SIG-M5 treated with dmso at 0.1 percent for 504 hours (cell line): ENCODE measurements at regions not wholly inside any gene's neighbourhood (a gene's known extent, or its start where the extent isn't known, plus 50 kb on each side); places are given as distances from the start of the nearest gene placed in this dataset.
"Not testable (repeated sequence)": the region's sequence is repeated elsewhere in the genome, so short reads cannot be mapped to it uniquely, and the experiment has no call there.

ENCODE experiments used
- DNase-seq: peaks from one replicate; lab custom pipeline; 2025; ENCODE audit not compliant: unreplicated experiment; lab: John Stamatoyannopoulos, UW

DNA sequence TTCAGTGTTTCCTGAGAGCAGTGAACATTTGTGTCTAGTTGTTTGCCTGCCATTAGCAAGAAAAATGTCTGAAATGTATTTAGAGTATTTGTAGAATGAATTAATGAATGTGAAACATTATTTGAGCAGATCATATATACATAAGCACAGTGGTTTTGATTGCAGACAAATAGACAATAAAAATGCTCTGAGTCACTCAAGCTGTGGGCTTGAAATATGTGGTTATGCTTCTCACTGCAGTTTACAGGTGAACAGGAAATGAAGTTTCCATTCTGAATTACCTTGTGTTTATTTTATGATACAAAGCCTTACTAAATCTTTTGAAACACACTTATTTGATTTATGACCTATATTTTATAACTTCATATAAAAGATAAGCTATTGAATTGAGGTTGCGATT is 827.7 kb downstream of the TMTC2 start:
- DNase-seq = peak; percentile 34

DNA sequence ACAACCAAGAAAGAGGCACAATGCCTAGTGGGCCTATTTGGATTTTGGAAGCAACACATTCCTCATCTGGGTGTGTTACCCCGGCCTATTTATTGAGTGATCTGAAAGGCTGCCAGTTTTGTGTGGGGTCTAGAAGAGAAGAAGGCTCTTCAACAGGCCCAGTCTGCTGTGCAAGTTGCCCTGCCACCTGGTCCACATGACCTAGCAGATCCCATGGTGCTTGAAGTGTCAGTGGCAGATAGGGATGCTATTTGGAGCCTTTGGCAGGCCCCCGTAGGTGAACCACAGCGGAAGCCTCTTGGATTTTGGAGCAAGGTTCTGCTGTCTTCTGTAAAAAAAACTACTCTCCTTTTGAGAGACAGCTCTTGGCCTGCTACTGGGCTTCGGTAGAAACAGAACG is 820.1 kb downstream of the TMTC2 start:
- DNase-seq = no peak

DNA sequence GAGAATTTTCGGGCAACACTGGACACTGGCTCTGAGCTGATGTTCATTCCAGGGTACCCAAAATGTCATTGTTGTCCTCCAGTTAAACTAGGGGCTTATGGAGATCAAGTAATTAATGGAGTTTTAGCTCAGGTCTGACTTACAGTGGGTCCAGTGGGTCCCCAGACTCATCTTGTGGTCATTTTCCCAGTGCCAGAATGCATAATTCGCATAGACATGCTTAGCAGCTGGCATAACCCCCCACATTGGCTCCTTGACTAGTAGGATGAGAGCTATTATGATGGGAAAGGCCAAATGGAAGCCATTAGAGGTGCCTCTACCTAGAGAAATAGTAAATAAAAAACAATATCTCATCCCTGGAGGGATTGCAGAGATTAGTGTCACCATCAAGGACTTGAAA is 818.9 kb downstream of the TMTC2 start:
- no peak for DNase-seq

DNA sequence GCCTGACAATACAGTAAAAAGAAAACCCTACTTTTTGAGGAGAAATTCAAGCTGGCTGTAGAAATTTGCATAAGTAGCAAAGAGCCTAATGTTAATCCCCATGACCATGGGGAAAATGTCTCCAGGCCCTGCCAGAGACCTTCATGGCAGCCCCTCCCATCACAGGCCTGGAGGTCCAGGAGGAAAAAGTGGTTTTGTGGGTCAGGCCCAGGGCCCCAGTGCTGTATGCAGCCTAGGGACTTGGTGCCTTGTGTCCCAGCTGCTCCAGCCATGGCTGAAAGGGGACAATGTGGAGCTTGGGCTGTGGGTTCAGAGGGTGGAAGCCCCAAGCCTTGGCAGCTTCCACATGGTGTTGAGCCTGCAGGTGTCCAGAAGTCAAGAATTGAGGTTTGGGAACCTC is 813.2 kb downstream of the TMTC2 start:
- not testable (repeated sequence) for DNase-seq

DNA sequence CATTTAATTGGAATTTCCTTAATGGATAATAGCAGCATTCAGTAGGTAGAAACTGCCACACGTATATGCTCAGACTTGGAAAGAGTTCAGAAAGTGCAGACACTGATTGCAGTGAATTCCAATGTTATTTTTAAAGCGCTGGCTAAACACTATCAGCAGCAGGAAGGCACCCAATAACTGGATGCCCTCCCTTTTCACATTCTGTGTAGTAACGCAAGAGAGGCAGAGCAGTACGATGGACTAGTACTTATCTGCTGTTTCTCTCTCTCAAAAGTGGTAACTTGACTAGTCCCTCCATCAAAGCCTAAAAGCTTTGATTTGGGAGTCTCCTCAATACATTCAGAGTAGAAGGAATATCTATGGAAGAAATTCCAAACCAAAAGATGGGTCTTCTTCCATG is 791.0 kb downstream of the TMTC2 start:
- DNase-seq = no peak

DNA sequence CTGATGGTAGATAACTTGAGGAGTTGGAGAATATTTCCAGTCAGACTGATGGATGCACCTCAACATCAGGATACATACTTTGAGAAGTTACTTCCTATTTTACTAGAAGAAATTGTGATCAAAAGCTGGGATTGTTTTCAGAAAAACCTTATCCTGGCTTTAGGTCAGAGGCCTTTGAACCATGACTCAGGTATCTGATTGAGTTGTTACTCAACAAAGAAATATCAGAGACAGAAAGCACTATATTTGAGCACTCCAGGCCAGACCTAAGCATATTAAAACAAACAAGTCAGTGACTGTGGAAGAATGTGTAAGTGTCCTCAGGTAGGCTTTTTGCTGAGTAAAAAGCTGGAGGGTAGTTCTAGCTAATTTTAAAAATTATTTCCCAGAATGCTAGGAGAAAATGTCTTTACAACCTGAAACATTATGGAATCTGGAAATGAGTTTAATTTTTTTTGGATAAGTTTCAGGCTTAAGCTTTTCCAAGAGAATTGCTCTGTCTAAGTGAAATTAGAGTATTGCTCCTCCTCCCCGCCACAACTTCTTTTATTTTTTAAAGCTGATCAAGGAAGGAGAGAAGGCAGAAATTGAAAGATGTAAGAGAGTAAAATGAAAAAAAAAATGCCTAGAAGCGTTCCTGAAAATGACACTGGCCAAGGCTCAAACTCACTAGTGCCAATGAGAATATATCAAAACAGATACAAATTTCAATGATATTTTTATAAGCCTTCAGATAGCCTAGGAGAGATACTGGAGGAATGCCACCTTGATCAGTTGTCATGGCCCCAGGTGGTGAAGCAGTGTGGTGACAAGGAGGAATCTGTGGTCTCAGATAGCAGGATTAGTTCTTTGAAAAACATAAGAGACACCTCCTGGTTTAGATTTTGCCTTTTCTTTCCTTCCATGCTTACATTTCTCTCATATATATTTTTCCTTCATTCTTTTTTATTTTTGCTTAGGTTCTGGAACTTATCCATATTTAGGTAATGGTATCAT is 790.3 kb downstream of the TMTC2 start:
- no peak for DNase-seq

DNA sequence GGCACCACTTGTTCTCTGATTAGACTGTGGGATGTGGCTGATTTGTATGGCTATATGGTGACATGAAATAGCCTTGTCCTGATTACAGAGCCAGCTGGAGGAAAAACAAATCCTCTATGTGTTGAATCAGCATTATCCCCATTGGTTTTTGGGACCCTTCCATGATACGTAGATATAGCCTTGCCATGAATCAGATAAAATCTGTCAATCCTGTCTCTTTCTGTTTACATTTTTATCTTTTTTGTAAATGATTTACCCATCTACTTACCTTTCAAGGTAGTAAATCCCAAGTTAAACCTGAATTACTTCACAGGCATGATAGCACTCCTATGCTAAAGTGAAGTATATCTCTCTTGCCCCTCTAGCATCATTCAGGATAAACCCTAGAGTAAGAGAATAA is 789.3 kb downstream of the TMTC2 start:
- no peak for DNase-seq

- DNase-seq = no peak
Observed at GRCh38 chr12:83474369-83474768, 787.7 kb downstream of the TMTC2 start.

- DNase-seq = no peak
Observed at GRCh38 chr12:83473408-83474095, 786.8 kb downstream of the TMTC2 start.

DNA sequence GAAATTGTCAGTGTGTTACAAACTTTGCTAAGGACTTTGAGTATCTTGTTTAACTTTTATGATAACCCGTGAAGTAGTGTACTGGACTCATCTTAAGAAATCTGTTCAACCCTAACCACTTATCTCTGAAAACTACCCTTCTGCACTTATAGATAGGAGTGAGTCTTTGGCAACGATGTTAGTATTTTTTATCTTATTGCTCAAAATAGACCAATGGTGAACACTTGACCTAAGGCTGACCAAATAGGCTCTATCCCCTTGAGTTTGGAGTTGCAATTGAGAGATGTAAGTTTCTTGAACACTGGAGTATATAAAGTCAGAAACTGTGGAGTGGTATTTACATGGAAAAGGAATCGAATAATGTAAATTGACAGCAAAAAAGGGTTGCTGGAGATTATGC is 786.1 kb downstream of the TMTC2 start:
- no peak for DNase-seq

GRCh38 chr12:83472350-83472749 is 785.6 kb downstream of the TMTC2 start:
- no peak for DNase-seq

GRCh38 chr12:83471341-83471740 is 784.6 kb downstream of the TMTC2 start:
- no peak for DNase-seq

GRCh38 chr12:83470749-83471148 is 784.0 kb downstream of the TMTC2 start:
- DNase-seq = no peak

DNA sequence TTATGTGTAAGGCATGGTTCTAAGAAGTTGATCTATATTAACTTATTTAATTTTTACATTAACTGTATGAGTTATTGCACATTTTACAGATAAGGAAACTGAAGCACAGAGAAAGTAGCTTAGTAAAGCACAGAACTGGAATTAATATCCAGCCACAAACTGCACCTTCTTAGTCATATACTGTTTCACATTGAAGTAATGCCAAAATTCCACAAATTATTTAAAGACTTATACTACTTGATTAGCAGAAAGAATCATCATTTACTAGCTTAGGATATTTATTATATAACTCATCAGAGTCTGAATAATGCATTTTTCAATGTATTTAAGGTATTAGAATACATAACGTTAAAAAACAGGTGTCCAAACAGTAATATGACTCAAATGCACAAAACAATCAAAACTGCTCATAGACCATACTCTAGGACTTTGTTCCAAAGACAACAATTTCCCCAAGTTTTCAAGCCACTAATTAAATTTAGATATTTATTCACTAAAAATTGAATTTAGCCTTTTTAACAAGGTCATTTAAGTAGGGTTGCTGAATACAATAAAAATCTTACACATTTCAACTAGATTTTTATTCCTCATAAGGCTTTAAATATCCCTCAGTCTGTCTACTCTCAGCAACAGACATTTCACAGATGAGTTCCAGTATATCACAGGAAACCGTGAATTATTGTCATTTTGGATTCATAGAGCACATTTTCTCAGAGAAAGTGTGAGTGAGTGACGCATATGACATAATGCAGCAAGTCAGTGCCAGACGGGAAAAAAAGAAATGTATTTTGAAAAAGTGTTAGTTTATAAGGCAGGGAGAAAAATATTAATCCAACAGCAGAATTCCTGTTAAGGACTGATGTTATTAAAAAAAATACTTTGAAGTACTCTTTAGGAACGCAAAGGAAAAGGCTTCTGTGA is 782.5 kb downstream of the TMTC2 start:
- DNase-seq = no peak

DNA sequence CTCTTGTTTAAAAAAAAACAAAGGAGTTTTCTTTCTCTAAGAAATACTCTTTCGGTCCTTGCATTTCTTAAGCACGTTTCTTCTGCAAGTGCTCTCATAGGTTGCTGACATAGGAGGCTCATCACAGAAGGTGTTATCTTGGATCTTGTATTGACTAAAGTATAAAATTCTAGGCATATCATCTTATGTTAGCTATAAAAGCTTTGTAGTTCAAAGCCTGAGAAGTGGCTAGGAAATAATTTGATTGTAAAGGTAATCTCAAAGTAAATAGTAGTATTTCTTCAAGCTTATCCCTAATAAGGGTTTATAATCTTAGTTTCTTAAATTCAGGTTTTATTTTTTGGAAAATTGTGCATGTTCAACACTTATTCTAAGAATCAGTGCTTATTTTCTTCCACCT is 778.9 kb downstream of the TMTC2 start:
- DNase-seq = no peak

DNA sequence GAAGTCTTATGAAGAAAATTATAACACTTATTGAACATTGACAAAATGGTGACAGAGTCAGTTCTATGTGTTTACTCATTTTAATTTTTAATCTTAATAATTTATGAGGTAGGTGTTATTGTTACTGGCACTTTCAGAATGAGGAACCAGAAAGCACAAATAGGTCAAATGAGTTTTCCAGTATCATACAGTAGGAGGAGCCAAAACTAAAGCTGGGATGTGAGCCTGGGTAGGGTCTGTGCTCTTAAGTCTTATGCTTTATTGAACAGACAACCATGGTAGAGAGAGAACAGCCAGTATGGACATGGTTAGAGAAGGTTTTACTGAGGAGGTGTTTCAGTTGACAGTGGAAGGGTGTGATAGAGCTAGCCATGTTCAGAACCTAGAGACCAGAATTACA is 775.7 kb downstream of the TMTC2 start:
- DNase-seq = no peak

- DNase-seq = no peak
Observed at GRCh38 chr12:83461336-83461935, 774.7 kb downstream of the TMTC2 start.

DNA sequence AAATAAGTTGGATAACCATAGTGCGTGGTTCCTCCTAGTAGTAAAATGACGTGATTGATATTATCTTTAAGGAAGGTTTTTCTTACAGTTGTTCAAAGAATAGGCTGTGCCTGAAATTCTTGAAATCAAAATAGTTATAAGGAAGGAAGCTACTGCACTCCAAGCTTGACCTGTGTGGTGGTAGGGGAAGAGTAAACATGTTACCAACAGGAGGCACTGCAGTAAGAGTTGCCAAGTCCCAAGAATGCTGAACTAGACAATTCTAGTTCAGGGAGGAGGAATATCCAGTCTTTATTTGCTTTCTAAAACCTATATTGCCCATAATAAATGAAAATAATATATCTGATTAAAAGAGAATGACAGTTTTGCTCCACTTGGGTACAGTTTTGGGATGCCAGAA is 764.5 kb downstream of the TMTC2 start:
- no peak for DNase-seq

GRCh38 chr12:83434600-83434999 is 747.9 kb downstream of the TMTC2 start:
- DNase-seq = peak; percentile 9

GRCh38 chr12:83432176-83432719 is 745.5 kb downstream of the TMTC2 start:
- no peak for DNase-seq
